NCI-H1930 (cell line): ENCODE measurements at regions not wholly inside any gene's neighbourhood (a gene's known extent, or its start where the extent isn't known, plus 50 kb on each side); places are given as distances from the start of the nearest gene placed in this dataset.

Source experiments
- DNase-seq, 2 experiments: peaks; one replicate each; lab custom pipeline; 2025; lab: John Stamatoyannopoulos, UW

DNA sequence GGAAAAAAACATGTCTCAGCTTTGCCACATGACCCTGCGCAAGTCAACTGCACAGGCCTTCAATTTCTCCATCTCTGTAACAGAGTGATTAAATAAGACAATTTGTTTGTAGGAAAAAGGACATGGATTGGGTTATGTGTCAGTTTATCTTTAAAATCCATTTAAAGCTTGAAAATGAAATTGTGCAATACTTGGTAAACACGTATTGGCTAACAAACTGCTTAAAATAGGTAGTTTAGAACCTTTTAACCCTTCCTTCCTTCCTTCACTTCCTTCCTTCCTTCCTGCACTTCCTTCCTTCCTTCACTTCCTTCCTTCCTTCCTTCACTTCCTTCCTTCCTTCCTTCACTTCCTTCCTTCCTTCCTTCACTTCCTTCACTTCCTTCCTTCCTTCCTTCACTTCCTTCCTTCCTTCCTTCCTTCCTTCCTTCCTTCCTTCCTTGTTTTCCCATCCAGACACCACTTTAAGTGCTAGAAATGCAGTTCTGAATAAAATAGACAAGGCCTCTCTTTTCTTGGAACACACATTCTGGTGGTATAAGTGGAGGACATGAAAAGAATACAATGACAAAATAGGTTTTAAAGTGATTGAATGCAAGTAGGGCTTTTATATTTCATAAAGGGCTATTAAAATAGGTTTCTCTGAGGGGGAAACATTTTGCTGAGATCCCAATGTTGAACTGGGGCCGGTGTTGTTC lies 130.2 kb upstream of the TP63 start:
- DNase-seq, result no peak

GRCh38 chr3:189502256-189502655 lies 128.9 kb upstream of the TP63 start:
- DNase-seq, result no peak

GRCh38 chr3:189502676-189503257 lies 128.4 kb upstream of the TP63 start:
- DNase-seq, result no peak

DNA sequence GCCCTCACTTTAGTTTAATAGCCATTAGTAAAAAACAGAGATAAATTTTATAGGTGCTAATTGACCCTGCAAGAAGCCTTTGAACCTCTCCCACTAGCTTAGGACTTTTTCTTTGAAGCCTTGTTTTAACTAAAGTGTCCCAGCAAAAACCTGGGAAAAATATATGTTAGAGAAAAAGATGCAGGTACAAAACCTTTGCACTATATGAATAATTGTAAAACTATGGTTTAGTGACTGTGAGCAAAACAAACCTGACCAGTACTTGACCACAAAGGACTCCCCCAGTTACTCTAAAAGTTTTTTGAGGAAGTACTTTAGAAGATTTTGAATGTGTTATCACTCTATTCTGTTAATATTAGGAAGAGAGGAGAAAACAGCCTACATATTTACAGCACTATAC lies 123.3 kb upstream of the TP63 start:
- no peak for DNase-seq

- no peak for DNase-seq
Observed at GRCh38 chr3:189508784-189509501, 122.2 kb upstream of the TP63 start.

DNA sequence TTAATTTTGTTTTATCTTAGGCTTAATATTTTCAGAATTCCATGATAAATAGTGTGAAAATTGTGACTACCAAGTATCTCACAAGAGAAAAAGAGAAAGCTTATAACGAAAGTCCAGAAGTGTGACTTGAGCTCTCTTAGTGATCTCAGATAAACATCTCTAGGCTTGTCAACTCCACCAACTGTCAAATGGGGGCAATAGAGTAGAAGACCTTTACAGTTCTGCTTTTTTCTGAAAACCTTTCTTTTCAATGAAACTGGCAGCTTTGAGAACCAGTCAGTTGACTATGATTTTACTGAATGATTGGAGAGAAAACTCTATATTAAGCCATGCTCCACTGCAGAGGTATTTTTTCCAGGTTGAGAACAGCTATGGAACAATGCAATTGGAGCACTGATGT lies 119.2 kb upstream of the TP63 start:
- no peak for DNase-seq

GRCh38 chr3:189512821-189513220 lies 118.4 kb upstream of the TP63 start:
- no peak for DNase-seq

DNA sequence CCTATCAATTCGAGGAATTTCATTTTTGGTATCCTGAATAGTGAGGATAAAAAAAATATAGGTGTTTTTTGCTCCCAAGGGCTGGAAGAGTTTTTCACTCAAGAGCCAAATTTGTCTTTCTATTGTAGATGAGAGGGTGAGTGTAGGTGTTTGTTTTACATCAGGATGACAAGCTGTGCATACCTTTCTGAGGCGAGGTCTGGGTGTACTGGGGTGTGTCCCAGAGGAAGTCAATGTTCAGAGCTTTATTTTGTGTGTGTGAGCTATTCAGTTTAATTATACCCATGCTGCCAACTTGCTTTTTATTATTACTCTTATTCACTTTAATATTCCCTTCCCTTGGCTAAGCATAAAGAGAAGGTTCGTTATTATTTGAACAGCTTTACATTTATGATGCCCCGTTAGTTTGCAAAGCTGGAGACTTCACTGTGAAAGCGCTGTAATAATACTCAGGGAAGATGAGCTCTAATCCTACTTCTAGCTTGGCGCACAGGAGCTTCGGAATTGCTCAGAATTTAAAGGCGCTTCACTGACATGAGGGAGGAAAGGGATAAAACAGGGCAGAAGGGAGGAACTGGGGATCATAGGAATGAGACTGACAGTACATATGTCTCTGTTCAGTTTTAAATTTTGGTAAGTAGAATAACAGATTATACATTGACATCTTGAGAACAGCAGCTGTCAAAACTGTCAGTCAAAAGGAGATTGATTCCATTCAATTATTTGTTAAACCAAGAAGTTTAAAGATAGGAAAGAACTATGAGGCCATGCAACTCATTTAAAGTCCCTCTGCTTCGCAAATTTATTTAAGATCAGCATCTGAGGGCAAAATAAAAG lies 117.7 kb upstream of the TP63 start:
- no peak for DNase-seq

DNA sequence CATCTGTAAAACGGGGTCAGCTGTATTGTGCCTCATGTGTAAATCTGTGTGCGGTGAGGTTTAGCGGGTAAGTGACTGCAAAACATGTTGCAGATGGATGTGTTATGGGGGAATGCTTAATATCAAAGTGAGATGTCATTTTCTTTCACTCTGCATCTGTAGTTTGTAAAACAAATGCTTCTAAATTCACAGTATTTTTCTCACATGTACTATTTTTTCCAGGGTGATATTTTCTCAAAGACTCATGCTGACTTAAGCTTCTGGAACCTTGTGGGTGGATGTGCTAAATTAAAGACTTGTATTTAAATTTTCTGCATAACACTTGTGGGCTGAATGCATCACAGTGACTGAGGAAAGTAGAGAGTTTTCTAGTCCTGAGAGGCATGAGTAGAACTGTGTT lies 115.2 kb upstream of the TP63 start:
- DNase-seq, result no peak

DNA sequence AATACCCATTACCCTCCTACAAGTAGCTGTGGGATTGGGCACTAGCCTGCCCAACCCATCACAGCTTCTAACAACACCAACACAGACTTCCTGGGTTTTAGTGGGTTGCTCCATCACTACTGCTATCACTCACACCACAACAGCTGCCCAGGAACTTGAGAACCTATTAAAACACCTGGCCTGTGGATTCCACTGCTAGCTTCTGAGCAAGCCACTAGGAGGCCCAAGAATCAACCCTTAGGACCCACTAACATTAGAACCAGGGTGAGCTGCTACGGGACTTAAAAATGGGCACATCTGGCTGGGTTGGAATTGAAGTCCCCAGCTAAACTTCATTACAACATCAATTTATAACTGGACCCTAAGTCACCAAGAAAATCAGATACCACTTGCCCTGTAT lies 113.2 kb upstream of the TP63 start:
- DNase-seq, result no peak

DNA sequence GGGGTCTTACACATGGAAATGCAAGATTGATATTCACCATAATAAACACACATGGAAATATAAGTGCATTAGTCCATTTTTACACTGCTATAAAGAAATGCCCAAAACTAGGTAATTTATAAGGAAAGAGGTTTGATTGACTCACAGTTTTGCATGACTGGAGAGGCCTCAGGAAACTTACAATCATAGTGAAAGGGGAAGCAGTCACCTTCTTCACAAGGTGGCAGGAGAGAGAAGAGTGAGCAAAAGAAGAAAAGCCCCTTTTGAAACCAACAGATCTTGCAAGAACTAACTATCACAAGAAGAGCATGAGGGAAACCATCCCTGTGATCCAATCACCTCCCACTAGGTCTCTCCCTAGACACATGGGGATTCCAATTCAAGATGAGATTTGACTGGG lies 111.7 kb upstream of the TP63 start:
- DNase-seq, result no peak

DNA sequence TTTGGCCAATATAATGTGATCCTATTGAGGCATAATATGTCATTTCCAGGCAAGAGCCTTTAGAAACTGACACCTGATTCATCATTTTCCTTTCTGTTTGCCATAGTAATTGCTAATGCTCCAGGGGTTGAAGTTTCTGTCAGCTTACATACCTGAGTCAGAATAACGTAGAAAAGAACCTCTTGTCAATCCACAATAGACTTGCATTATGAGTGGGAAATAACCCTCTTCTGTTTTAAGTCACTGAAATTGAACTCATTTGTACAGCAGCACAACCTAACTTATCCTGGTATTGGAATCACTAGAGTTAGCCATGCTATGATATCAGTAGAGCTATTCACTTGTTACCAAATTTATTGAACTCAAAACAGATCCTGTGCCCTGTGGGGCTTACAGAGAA lies 101.7 kb upstream of the TP63 start:
- DNase-seq, result no peak

DNA sequence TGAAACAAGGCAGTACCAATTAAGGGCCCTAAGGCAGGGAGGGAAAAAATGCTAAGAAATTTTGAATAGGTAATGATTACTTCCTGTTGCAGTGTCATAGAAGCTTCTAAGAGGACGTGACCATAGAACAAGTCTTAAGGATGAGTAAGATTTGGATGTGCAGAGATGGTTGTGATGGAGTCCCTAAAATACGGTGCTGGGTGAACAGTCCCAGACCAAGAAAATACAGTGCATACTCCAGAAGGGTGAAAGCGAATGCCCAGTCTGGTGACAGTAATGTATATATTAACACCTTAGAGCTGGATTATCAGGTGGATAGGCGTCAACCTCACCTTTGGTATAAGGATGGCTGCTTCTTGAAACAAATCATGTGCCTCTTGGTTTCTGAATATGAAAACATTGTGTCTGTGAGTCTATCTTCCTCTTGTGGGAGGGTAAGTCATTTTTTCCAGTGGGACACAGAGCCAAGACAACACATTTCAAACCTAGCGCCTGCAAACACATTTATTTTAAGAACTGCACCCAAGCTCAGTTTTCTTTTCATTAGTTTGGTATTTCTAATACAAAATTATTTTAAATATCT lies 101.2 kb upstream of the TP63 start:
- DNase-seq, result no peak

DNA sequence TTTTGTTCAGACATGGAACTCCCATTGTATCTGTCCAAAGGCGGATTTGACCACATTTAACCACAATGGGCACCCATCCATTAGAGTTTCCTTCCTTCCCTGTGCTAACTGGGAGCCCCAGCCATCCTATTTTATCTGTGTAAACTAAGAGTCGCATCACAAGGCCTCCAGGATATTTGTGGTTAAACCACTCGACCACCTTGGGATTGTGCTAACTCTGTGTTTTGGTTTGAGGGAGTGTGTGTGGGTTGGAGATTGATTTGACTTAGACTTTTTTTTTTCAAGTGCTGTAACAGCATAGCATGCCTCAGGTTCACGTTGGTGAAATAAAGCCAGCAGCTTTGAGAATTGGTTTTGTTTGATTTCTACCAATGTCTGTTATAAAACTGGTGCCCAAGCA lies 100.4 kb upstream of the TP63 start:
- DNase-seq, result no peak

DNA sequence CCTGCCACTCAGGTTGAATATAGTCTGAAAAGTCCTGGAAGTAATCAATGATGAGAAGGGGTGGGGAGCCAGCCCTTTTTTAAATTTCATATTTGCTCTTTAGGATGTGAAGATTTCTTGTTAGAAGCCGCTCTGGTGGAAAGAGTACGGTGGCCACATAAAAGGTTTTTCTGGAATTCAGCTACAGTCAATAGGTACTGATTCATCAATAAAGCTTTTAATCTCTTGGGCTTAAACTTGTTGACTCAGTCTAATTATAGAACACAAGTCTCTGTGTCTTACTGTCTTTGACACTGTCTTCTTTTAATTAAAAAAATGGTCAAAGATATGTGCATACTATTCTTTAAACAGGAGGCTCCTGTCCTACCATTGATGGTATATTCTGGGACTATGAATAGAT lies 99.9 kb upstream of the TP63 start:
- DNase-seq, result no peak

DNA sequence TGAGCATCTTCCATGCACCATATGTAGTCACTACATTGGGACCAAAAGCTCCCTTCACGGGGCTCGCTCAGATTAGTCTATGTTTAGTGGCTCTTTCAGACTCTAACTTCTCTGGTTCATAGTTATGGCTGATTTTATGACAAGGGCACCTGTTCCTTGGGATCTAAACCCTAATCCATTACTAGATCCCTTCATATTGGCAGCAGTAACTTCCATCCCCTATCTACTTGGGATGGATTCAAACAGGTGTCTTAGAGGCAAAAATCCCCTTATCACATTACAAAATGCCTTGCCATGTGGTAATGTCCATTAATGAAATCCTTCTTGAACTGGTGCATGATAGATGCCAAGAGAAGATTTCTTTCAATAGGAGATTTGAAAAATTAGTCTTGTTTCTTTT lies 96.7 kb upstream of the TP63 start:
- no peak for DNase-seq

DNA sequence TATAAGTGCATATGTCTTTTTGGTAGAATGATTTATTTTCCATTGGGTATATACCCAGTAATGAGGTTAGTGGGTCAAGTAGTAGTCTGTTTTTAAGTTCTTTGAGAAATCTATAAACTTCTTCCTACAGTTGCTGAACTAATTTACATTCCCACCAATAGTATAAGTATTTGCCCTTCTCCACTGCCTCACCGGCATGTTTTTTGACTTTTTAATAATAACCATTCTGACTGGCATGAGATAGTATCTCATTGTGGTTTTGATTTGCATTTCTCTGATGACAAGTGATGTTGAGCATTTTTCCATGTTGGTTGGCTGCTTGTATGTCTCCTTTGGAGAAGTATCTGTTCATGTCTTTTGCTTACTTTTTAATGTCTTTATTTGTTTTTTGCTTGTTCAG lies 94.1 kb upstream of the TP63 start:
- DNase-seq, result no peak

- DNase-seq, result no peak
Observed at GRCh38 chr3:189547448-189547847, 83.7 kb upstream of the TP63 start.

GRCh38 chr3:189548053-189548452 lies 83.1 kb upstream of the TP63 start:
- no peak for DNase-seq

- DNase-seq, result no peak
Observed at GRCh38 chr3:189551007-189551406, 80.2 kb upstream of the TP63 start.

GRCh38 chr3:189554868-189555557 lies 76.2 kb upstream of the TP63 start:
- DNase-seq, result no peak

DNA sequence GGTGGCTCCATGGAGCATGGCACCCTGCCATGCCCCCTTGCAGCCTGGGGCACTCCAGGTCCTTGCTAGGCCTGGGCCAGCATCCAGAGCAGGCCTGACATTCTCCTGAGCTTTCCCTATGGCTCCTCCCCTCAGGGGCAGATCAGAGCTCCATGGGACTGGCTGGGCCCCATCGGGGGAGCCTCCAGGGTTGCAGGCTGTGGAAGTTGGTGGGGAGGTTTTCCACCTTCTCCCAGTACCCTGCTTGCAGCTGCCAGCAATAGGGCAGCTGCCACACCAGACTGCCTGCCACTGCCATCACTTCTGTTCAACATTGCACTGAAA lies 75.7 kb upstream of the TP63 start:
- no peak for DNase-seq
